ENCODE measurements at regions not wholly inside any gene's neighbourhood (a gene's known extent, or its start where the extent isn't known, plus 50 kb on each side); places are given as distances from the start of the nearest gene placed in this dataset.

GRCh38 chr5:133681896-133682295 is 69.6 kb upstream of the FSTL4 start:
- DNase-seq, result no peak

GRCh38 chr5:133680830-133681565 is 68.7 kb upstream of the FSTL4 start:
- no peak for DNase-seq

- no peak for DNase-seq
Observed at GRCh38 chr5:133679534-133679933, 67.2 kb upstream of the FSTL4 start.

GRCh38 chr5:133675376-133676154 is 63.2 kb upstream of the FSTL4 start:
- DNase-seq, result no peak

GRCh38 chr5:133670336-133670735 is 58.0 kb upstream of the FSTL4 start:
- no peak for DNase-seq

- no peak for DNase-seq
Observed at GRCh38 chr5:133669472-133669871, 57.1 kb upstream of the FSTL4 start.

GRCh38 chr5:133668458-133668857 is 56.1 kb upstream of the FSTL4 start:
- DNase-seq, result no peak

- no peak for DNase-seq
Observed at GRCh38 chr5:133667217-133667616, 54.9 kb upstream of the FSTL4 start.

- no peak for DNase-seq
Observed at GRCh38 chr5:133665571-133665970, 53.2 kb upstream of the FSTL4 start.

GRCh38 chr5:133664422-133664821 is 52.1 kb upstream of the FSTL4 start:
- no peak for DNase-seq

GRCh38 chr5:133663397-133664054 is 51.2 kb upstream of the FSTL4 start:
- no peak for DNase-seq

GRCh38 chr5:133662578-133662977 is 50.2 kb upstream of the FSTL4 start:
- DNase-seq, result no peak

All from suppressor macrophage treated with lipopolysaccharide for 4 hours (primary cell).